GM20431 (cell line): ENCODE measurements at regions not wholly inside any gene's neighbourhood (a gene's known extent, or its start where the extent isn't known, plus 50 kb on each side); places are given as distances from the start of the nearest gene placed in this dataset.
"Not testable (repeated sequence)": the region's sequence is repeated elsewhere in the genome, so short reads cannot be mapped to it uniquely, and the experiment has no call there.

Experiments used
- in situ Hi-C: fragments of 300-500 bp; cut with MseI, MboI; formaldehyde crosslinking; loops from one replicate; pipeline ENCODE4 v1.15.0; 2020; ENCODE audit warnings: low sequenced_read_pairs; ENCODE audit not compliant: unreplicated experiment

GRCh38 chr5:163569284-163569683 is 63.9 kb downstream of the MAT2B start:
- in situ Hi-C loops, result loop anchor here (25.0 kb wide), 1 partner anchor 943 kb away; no protein-coding TSS in a partner anchor

- in situ Hi-C loops, result loop anchor here (25.0 kb wide), 1 partner anchor 941 kb away; no protein-coding TSS in a partner anchor
Observed at GRCh38 chr5:163571744-163572143, 66.3 kb downstream of the MAT2B start.

- in situ Hi-C loops, result loop anchor here (25.0 kb wide), 1 partner anchor 938 kb away; no protein-coding TSS in a partner anchor
Observed at GRCh38 chr5:163574472-163575440, 69.3 kb downstream of the MAT2B start.

GRCh38 chr5:163578652-163579051 is 73.2 kb downstream of the MAT2B start:
- in situ Hi-C loops, result no loop called here

- in situ Hi-C loops, result no loop called here
Observed at GRCh38 chr5:163579729-163580128, 74.3 kb downstream of the MAT2B start.

GRCh38 chr5:163580516-163580915 is 75.1 kb downstream of the MAT2B start:
- in situ Hi-C loops, result no loop called here

GRCh38 chr5:163583491-163584153 is 78.2 kb downstream of the MAT2B start:
- in situ Hi-C loops, result not testable (repeated sequence)

- in situ Hi-C loops, result no loop called here
Observed at GRCh38 chr5:163585206-163585605, 79.8 kb downstream of the MAT2B start.

- in situ Hi-C loops, result no loop called here
Observed at GRCh38 chr5:163586531-163586956, 81.1 kb downstream of the MAT2B start.

- in situ Hi-C loops, result no loop called here
Observed at GRCh38 chr5:163594951-163595350, 89.5 kb downstream of the MAT2B start.

- in situ Hi-C loops, result no loop called here
Observed at GRCh38 chr5:163595932-163596607, 90.7 kb downstream of the MAT2B start.

GRCh38 chr5:163596608-163597315 is 91.3 kb downstream of the MAT2B start:
- in situ Hi-C loops, result no loop called here

- in situ Hi-C loops, result no loop called here
Observed at GRCh38 chr5:163604013-163604412, 98.6 kb downstream of the MAT2B start.

GRCh38 chr5:163607256-163607655 is 101.8 kb downstream of the MAT2B start:
- in situ Hi-C loops, result no loop called here

- in situ Hi-C loops, result no loop called here
Observed at GRCh38 chr5:163608621-163609020, 103.2 kb downstream of the MAT2B start.

- in situ Hi-C loops, result no loop called here
Observed at GRCh38 chr5:163609910-163610309, 104.5 kb downstream of the MAT2B start.

- in situ Hi-C loops, result no loop called here
Observed at GRCh38 chr5:163612358-163613149, 107.1 kb downstream of the MAT2B start.

- in situ Hi-C loops, result no loop called here
Observed at GRCh38 chr5:163613150-163613442, 107.7 kb downstream of the MAT2B start.

GRCh38 chr5:163614787-163615186 is 109.4 kb downstream of the MAT2B start:
- in situ Hi-C loops, result no loop called here
